Spleen (tissue), 7 donors: ENCODE measurements at regions not wholly inside any gene's neighbourhood (a gene's known extent, or its start where the extent isn't known, plus 50 kb on each side); places are given as distances from the start of the nearest gene placed in this dataset.

Source experiments
- POLR2AphosphoS5 ChIP-seq, 3 donors: sonication (generic); formaldehyde crosslinking; IDR thresholded peaks; one replicate each; pipeline ENCODE4 v1.5.1; 2017; ENCODE audit warnings: antibody characterized with exemption in 3 of 3
- TF ChIP-seq, protein P1 (sequence below), 11 experiments: fragments of 200-600 bp in 7 of 11; fragments of 450-650 bp in 4 of 11; sonication (generic) in 4 of 11; IDR thresholded peaks in 8 of 11; conservative IDR thresholded peaks in 3 of 11; 1 replicate in 7 of 11; 2 replicates in 4 of 11; pipeline versions ENCODE4 v1.4.0 to v1.8.0; 2016 to 2021; ENCODE audit warnings: antibody characterized with exemption in 11 of 11, inconsistent platforms in 4 of 11, mild to moderate bottlenecking in 1 of 11
- donor health status: DM: no; HTN: no; CAD: no; lungs with moderate emphysema.
- donor health status: DM: no; HTN: no; CAD: no.
- donor health status: DM: no; HTN: no; CAD: no.

DNA sequence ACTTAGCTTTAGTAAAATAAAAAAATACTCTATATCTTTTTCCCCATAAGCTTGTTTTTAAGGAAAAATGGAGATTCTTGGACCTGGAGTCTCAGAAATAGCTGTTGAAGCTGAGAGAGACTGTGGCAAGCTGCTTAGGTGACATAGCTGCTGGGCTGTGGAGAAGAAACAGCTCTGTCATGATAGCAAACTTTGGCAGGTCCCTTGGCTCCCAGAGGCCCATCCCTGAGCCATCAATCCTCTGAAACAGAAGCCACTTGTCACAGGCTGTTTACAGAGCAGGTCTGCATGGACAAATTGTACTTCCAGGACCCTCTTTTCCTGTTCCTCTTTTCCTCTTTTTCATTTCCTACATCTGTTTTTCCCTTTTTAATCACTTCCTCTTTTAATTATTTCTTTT, 1370.1 kb upstream of the CRIM1 start:
- TF ChIP-seq, protein P1, sequence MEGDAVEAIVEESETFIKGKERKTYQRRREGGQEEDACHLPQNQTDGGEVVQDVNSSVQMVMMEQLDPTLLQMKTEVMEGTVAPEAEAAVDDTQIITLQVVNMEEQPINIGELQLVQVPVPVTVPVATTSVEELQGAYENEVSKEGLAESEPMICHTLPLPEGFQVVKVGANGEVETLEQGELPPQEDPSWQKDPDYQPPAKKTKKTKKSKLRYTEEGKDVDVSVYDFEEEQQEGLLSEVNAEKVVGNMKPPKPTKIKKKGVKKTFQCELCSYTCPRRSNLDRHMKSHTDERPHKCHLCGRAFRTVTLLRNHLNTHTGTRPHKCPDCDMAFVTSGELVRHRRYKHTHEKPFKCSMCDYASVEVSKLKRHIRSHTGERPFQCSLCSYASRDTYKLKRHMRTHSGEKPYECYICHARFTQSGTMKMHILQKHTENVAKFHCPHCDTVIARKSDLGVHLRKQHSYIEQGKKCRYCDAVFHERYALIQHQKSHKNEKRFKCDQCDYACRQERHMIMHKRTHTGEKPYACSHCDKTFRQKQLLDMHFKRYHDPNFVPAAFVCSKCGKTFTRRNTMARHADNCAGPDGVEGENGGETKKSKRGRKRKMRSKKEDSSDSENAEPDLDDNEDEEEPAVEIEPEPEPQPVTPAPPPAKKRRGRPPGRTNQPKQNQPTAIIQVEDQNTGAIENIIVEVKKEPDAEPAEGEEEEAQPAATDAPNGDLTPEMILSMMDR (IDR thresholded peaks at IDR 0.05 in 8 of 11, conservative IDR thresholded peaks at IDR 0.05 in 3 of 11): no peak
- TF ChIP-seq POLR2AphosphoS5 (IDR thresholded peaks at IDR 0.05): no peak
